ENCODE measurements at regions not wholly inside any gene's neighbourhood (a gene's known extent, or its start where the extent isn't known, plus 50 kb on each side); places are given as distances from the start of the nearest gene placed in this dataset.

DNA sequence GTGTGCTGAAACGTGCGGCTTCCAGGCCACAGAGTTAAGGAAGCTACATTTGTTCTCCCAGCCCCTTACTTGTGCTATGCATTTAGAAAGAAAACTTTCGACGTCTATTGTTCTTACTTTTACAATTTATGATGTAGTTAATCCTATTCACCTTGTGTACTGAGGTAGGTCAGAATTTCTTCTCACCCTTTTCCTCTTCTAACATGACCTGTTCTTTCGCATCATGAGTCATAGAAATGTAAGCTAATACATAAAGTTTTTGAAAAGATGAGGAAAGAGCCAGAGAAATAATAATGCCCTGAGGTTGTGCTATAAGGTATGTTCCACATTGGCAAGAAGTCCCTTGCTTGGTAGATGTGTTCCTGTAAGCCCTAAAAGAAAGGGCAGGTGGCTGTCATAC lies 298.3 kb downstream of the TRIML1 start:
- CTCF ChIA-PET = no interaction called here
- Histone ChIP-seq H3K4me2 (ENCODE audit: low read depth, low read length) (no peak overlapping the region), H2BK120ac (ENCODE audit: low read depth, low read length) (no peak overlapping the region), H2AK5ac (ENCODE audit: low read depth, low read length) (no peak overlapping the region), H3K9me1 (ENCODE audit: insufficient read depth, low read length) (peaks cover 2% of the 10 kb centered on the region; the same call in 1 of the 2 replicates), H3K79me1 (ENCODE audit: low read depth in 1 of 2, low read length in 2 of 2) (no peaks in the 10 kb centered on the region), H3K56ac (ENCODE audit: extremely low read depth, insufficient read depth, low read length) (no peak overlapping the region), H3K36me3 (ENCODE audit: control insufficient read depth, insufficient read depth, low read length) (no peaks in the 10 kb centered on the region), H2AK9ac (replicated peaks; ENCODE audit: low read depth, low read length, poor library complexity) (no peak overlapping the region), H4K91ac (ENCODE audit: insufficient read depth, low read depth, low read length) (no peak overlapping the region), H2BK15ac (ENCODE audit: low read depth, low read length) (no peak overlapping the region), H3K14ac (replicated peaks; ENCODE audit: low read depth, low read length) (no peak overlapping the region), H2BK5ac (ENCODE audit: low read depth, low read length, poor library complexity, severe bottlenecking) (no peak overlapping the region), H3K4me3 (ENCODE audit: insufficient read depth, low read depth, low read length) (no peak overlapping the region), H4K5ac (ENCODE audit: low read depth, low read length) (no peak overlapping the region), H2BK20ac (ENCODE audit: low read depth, low read length) (no peak overlapping the region; the same call in 1 of the 2 replicates), H2AFZ (replicated peaks; ENCODE audit: low read length, poor library complexity) (no peak overlapping the region), H3K9me3 (ENCODE audit: control insufficient read depth, insufficient read depth, low read length) (no peaks in the 10 kb centered on the region), H3K4ac (ENCODE audit: low read depth, low read length) (no peak overlapping the region), H3K18ac (ENCODE audit: low read depth, low read length) (no peak overlapping the region), H3K27ac (ENCODE audit: insufficient read depth, low read length) (no peak overlapping the region), H4K8ac (ENCODE audit: low read depth in 2 of 2, low read length in 2 of 2) (no peak overlapping the region), H3K23ac (ENCODE audit: low read depth, low read length) (no peak overlapping the region), H3K4me1 (ENCODE audit: control insufficient read depth, insufficient read depth, low read length) (peaks cover 2% of the 10 kb centered on the region; the same call in 1 of the 2 replicates), H3K27me3 (ENCODE audit: control insufficient read depth, insufficient read depth, low read length) (no peaks in the 10 kb centered on the region), H4K20me1 (ENCODE audit: insufficient read depth, low read length) (no peaks in the 10 kb centered on the region), H3K9ac (ENCODE audit: low read depth, low read length) (no peak overlapping the region)
- in situ Hi-C loops (cut with MboI; ENCODE audit: low sequenced_read_pairs) = no loop called here
- intact Hi-C loops (cut with micrococcal nuclease) = no loop called here
- no peak for TF ChIP-seq RAD21 (IDR thresholded peaks at IDR 0.05; ENCODE audit: low read length)
- no peak for TF ChIP-seq NFE2L2 (IDR thresholded peaks at IDR 0.05; ENCODE audit: low read depth, low read length)
- no peak for TF ChIP-seq RFX5 (IDR thresholded peaks at IDR 0.05; ENCODE audit: low read depth, low read length)
- TF ChIP-seq, protein P1, sequence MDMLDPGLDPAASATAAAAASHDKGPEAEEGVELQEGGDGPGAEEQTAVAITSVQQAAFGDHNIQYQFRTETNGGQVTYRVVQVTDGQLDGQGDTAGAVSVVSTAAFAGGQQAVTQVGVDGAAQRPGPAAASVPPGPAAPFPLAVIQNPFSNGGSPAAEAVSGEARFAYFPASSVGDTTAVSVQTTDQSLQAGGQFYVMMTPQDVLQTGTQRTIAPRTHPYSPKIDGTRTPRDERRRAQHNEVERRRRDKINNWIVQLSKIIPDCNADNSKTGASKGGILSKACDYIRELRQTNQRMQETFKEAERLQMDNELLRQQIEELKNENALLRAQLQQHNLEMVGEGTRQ (IDR thresholded peaks at IDR 0.05; ENCODE audit: low read depth, low read length) = no peak
- TF ChIP-seq, protein P2, sequence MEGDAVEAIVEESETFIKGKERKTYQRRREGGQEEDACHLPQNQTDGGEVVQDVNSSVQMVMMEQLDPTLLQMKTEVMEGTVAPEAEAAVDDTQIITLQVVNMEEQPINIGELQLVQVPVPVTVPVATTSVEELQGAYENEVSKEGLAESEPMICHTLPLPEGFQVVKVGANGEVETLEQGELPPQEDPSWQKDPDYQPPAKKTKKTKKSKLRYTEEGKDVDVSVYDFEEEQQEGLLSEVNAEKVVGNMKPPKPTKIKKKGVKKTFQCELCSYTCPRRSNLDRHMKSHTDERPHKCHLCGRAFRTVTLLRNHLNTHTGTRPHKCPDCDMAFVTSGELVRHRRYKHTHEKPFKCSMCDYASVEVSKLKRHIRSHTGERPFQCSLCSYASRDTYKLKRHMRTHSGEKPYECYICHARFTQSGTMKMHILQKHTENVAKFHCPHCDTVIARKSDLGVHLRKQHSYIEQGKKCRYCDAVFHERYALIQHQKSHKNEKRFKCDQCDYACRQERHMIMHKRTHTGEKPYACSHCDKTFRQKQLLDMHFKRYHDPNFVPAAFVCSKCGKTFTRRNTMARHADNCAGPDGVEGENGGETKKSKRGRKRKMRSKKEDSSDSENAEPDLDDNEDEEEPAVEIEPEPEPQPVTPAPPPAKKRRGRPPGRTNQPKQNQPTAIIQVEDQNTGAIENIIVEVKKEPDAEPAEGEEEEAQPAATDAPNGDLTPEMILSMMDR (conservative IDR thresholded peaks at IDR 0.05; ENCODE audit: low read depth, low read length) = no peak
- no peak for TF ChIP-seq POLR2A (IDR thresholded peaks at IDR 0.05; ENCODE audit: low read depth, low read length)
- TF ChIP-seq CEBPB (IDR thresholded peaks at IDR 0.05; ENCODE audit: low read depth, low read length) = no peak
- no peak for TF ChIP-seq BHLHE40 (IDR thresholded peaks at IDR 0.05; ENCODE audit: low read depth, low read length)
- TF ChIP-seq MAZ (IDR thresholded peaks at IDR 0.05; ENCODE audit: borderline replicate concordance, low read depth, low read length) = no peak
- TF ChIP-seq FOS (IDR thresholded peaks at IDR 0.05; ENCODE audit: low read depth, low read length) = no peak
- TF ChIP-seq, protein P3, sequence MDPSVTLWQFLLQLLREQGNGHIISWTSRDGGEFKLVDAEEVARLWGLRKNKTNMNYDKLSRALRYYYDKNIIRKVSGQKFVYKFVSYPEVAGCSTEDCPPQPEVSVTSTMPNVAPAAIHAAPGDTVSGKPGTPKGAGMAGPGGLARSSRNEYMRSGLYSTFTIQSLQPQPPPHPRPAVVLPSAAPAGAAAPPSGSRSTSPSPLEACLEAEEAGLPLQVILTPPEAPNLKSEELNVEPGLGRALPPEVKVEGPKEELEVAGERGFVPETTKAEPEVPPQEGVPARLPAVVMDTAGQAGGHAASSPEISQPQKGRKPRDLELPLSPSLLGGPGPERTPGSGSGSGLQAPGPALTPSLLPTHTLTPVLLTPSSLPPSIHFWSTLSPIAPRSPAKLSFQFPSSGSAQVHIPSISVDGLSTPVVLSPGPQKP (IDR thresholded peaks at IDR 0.05; ENCODE audit: borderline replicate concordance, low read depth, low read length) = no peak
- TF ChIP-seq RCOR1 (IDR thresholded peaks at IDR 0.05; ENCODE audit: insufficient replicate concordance, low read length) = no peak
- no peak for TF ChIP-seq SMC3 (IDR thresholded peaks at IDR 0.05; ENCODE audit: low read depth, low read length)
- no peak for TF ChIP-seq MAFK (IDR thresholded peaks at IDR 0.05; ENCODE audit: low read depth, low read length)
- TF ChIP-seq MXI1 (IDR thresholded peaks at IDR 0.05; ENCODE audit: borderline replicate concordance, low read depth, low read length) = no peak
- no CpG with 5 or more reads among the region's 5 CpGs for WGBS, 2 experiments (ENCODE audit: extremely low coverage in 2 of 2, insufficient read length in 1 of 2)
- no TSS peak for BruUV-seq (replicated peaks)
- no peak for DNase-seq
- POLR2A ChIA-PET (ENCODE audit: unreplicated experiment) = no interaction called here
- dilution Hi-C loops (cut with HindIII; ENCODE audit: low sequenced_read_pairs, unreplicated experiment) = no loop called here
- no peak for ATAC-seq (ENCODE audit: low read depth)

All from IMR-90 (cell line).